HAP-1 (cell line): ENCODE measurements at regions not wholly inside any gene's neighbourhood (a gene's known extent, or its start where the extent isn't known, plus 50 kb on each side); places are given as distances from the start of the nearest gene placed in this dataset.
A peak's percentile ranks its signal among the peaks of the same experiment; 100 is the strongest.

Experiments used
- DNase-seq, 2 experiments: peaks; one replicate each; pipeline ENCODE4 v3.0.0-alpha.2; 2016 to 2020; ENCODE audit warnings: low spot score in 2 of 2
- H3K27me3 ChIP-seq: fragments of 250-450 bp; sonication (Bioruptor Pico); 2 replicates; pipeline ENCODE4 v1.5.1; 2020; ENCODE audit warnings: low read depth, mild to moderate bottlenecking, moderate library complexity
- H3K36me3 ChIP-seq: fragments of 250-450 bp; sonication (Bioruptor Pico); replicated peaks from 2 replicates; pipeline ENCODE4 v1.5.1; 2020; ENCODE audit warnings: mild to moderate bottlenecking
- H3K4me1 ChIP-seq: fragments of 250-450 bp; sonication (Bioruptor Pico); 2 replicates; pipeline ENCODE4 v1.5.1; 2020; ENCODE audit warnings: mild to moderate bottlenecking
- H3K4me3 ChIP-seq: fragments of 250-450 bp; sonication (Bioruptor Pico); 2 replicates; pipeline ENCODE4 v1.5.1; 2020; ENCODE audit warnings: mild to moderate bottlenecking, moderate library complexity
- H3K9me3 ChIP-seq: fragments of 250-450 bp; sonication (Bioruptor Pico); 2 replicates; pipeline ENCODE4 v1.5.1; 2020; ENCODE audit warnings: mild to moderate bottlenecking, moderate library complexity
- in situ Hi-C: fragments of 300-500 bp; cut with MboI; formaldehyde crosslinking; loops from 3 replicates; pipeline ENCODE4 v1.14.3; 2020; ENCODE audit warnings: low sequenced_read_pairs, inconsistent platforms, mixed read lengths

GRCh38 chr3:177284383-177284881 is 87.2 kb upstream of the TBL1XR1 start:
- Histone ChIP-seq H3K9me3 (no peaks in the 10 kb centered on the region), H3K4me3 (no peak overlapping the region), H3K36me3 (no peaks in the 10 kb centered on the region), H3K27me3 (no peaks in the 10 kb centered on the region), H3K4me1 (peaks cover 8% of the 10 kb centered on the region)
- in situ Hi-C loops: no loop called here
- peak; percentile 57 to 69 for DNase-seq

DNA sequence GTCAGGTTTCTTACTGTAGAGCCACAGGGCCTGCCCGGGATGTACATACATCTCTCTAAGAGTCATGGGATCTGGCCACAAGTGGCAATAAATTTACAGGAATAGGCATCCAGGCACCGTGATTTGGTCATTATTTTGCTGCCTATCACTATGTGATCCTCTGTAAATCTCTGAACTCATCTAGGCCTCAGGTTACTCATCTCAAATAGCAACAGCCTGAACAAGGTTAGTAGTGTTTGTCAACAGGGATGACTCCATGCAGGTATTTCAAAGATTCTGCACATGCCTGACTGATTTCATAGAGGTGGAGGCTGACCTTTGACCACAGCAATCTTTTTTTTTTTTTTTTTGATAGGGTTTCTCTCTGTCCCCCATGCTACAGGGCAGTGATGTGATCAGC is 88.8 kb upstream of the TBL1XR1 start:
- DNase-seq: no peak
- in situ Hi-C loops: no loop called here
- no peaks in the 10 kb centered on the region for H3K9me3 ChIP-seq
- H3K4me3 ChIP-seq: no peak overlapping the region
- no peaks in the 10 kb centered on the region for H3K36me3 ChIP-seq
- peaks cover 8% of the 10 kb centered on the region for H3K4me1 ChIP-seq
- no peaks in the 10 kb centered on the region for H3K27me3 ChIP-seq

- no peak for DNase-seq
- H3K27me3 ChIP-seq: no peaks in the 10 kb centered on the region
- in situ Hi-C loops: no loop called here
Measured at GRCh38 chr3:177287231-177287630, 89.9 kb upstream of the TBL1XR1 start.

DNA sequence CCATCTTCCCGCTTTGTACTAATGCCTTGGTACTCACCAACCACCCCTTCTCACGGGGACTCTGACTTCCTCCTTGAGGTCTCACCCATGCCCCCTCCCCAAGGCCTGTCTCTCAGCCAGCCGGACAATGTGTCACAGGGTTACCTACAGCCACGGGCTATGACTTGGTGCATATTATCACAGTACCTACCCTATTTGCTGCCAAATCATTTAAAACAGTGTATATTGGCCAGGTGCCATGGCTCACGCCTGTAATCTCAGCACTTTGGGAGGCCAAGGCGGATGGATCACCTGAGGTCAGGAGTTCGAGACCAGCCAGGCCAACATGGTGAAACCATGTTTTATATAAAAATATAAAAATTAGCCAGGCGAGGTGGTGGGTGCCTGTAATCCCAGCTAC is 93.4 kb upstream of the TBL1XR1 start:
- DNase-seq: no peak
- Histone ChIP-seq H3K27me3 (no peaks in the 10 kb centered on the region), H3K36me3 (no peaks in the 10 kb centered on the region), H3K9me3 (no peaks in the 10 kb centered on the region), H3K4me3 (no peak overlapping the region), H3K4me1 (no peaks in the 10 kb centered on the region)
- in situ Hi-C loops: no loop called here

More at GRCh38 chr3:177287231-177287630, 89.9 kb upstream of the TBL1XR1 start:
- no peaks in the 10 kb centered on the region for H3K36me3 ChIP-seq
- H3K9me3 ChIP-seq: no peaks in the 10 kb centered on the region
- H3K4me3 ChIP-seq: no peak overlapping the region
- H3K4me1 ChIP-seq: peaks cover 8% of the 10 kb centered on the region

DNA sequence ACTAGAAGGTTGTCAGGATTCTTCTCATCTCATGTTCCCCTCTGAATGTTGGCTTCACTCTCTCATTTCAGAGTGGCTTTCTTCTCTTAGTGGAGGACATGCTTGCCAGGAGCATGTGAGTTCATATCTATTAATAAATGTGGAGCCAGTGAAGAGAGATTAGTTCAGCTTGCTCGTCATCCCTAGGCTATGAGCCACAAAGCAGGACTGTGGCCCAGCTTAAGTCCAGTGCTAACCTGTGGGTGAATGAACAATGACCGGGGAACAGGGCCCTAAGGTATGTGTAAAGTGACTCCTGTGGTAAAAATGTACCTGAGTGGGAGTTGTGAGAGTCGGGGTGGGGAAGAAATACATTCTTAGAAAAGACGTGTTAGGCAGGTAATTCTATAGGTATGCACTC is 96.9 kb upstream of the TBL1XR1 start:
- no peak for DNase-seq
- Histone ChIP-seq H3K36me3 (no peaks in the 10 kb centered on the region), H3K27me3 (no peaks in the 10 kb centered on the region), H3K4me1 (no peaks in the 10 kb centered on the region), H3K9me3 (no peaks in the 10 kb centered on the region), H3K4me3 (no peak overlapping the region)
- in situ Hi-C loops: no loop called here

DNA sequence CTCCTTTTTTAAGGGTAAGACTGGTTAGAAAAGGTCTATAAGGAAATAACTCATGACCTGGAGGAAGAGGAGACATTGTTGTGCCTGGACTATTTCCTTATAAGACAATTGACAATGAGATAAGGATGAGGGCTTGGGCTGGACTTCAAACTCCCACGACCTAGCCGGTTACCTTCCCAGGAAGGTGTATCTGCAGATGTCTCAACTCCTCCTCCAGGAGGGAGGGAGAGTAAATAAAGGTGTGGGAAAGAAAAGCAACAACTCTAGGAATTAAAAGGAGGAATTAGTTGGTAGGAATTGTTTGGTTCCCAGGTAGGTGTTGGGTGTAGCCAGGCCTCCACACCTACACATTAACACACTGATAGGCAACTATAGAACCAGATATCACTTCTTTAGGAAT is 97.8 kb upstream of the TBL1XR1 start:
- DNase-seq: no peak
- no peaks in the 10 kb centered on the region for H3K27me3 ChIP-seq
- in situ Hi-C loops: no loop called here
- H3K4me1 ChIP-seq: no peaks in the 10 kb centered on the region
- H3K36me3 ChIP-seq: no peaks in the 10 kb centered on the region
- no peak overlapping the region for H3K4me3 ChIP-seq
- H3K9me3 ChIP-seq: no peaks in the 10 kb centered on the region

- no peak for DNase-seq
- H3K4me3 ChIP-seq: no peak overlapping the region
- in situ Hi-C loops: no loop called here
- no peaks in the 10 kb centered on the region for H3K9me3 ChIP-seq
- no peaks in the 10 kb centered on the region for H3K4me1 ChIP-seq
- no peaks in the 10 kb centered on the region for H3K36me3 ChIP-seq
- no peaks in the 10 kb centered on the region for H3K27me3 ChIP-seq
Measured at GRCh38 chr3:177299250-177299649, 102.0 kb upstream of the TBL1XR1 start.

DNA sequence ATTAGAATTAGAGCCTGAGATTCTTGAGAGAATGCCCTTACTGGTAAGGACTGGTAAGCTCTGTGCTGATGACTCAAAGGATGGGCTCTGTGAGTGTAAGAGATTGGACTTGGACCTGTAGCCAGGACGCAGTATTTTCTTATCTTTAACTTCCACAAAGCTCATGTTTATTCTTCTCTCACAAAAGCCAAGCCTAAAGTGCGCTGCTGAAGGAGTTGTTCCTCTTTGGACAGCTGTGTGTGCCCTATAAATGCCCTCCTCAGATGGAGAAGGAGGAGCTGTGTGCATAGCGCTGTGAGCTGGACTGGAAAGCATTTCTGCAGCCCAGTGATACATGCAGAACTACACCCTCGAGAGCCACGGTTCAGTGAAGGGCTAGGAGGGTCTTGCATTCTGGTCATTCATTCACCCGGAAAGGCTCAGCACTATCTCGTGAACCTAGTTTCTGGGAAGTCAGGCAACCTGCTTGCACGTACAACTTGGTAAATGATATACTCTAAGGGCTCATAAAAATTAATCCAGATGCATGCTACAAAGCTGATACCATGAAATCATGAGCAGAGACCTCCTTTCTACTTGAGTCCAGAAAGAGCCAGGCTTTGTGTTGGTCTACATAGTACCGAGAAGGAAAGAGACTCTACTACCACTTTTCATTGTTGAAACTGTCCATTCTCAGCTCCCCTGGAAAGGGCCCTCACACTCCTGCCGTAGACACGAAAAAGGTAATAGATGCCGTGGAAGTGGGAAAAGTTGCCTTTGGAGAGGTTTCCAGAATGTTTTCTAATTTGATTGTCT is 103.0 kb upstream of the TBL1XR1 start:
- Histone ChIP-seq H3K9me3 (no peaks in the 10 kb centered on the region), H3K36me3 (no peaks in the 10 kb centered on the region), H3K27me3 (no peaks in the 10 kb centered on the region), H3K4me3 (no peak overlapping the region), H3K4me1 (no peaks in the 10 kb centered on the region)
- in situ Hi-C loops: no loop called here
- no peak for DNase-seq

DNA sequence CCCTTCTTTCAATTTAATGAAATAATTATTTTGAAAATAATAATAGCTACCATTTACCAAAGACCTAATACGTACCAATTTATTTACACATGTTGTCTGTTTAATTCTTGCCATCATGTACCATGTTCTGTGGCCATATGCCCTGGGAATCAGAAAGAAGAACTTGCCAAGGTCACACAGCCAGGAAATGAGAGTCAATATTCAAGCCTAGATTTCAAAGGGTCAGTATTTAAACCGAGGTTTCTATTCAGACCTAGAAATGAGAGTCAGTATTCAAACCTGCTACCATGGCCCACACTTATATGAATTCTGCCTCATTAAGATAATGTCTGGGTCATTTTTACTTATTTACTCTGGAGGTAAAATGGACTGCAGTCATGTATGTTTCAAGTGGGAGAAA is 103.6 kb upstream of the TBL1XR1 start:
- in situ Hi-C loops: no loop called here
- Histone ChIP-seq H3K4me1 (no peaks in the 10 kb centered on the region), H3K9me3 (no peaks in the 10 kb centered on the region), H3K36me3 (no peaks in the 10 kb centered on the region), H3K27me3 (no peaks in the 10 kb centered on the region), H3K4me3 (no peak overlapping the region)
- no peak for DNase-seq

- Histone ChIP-seq H3K36me3 (no peaks in the 10 kb centered on the region), H3K27me3 (no peaks in the 10 kb centered on the region), H3K4me1 (no peaks in the 10 kb centered on the region), H3K9me3 (no peaks in the 10 kb centered on the region), H3K4me3 (no peak overlapping the region)
- no peak for DNase-seq
- in situ Hi-C loops: no loop called here
Measured at GRCh38 chr3:177306252-177306651, 109.0 kb upstream of the TBL1XR1 start.

GRCh38 chr3:177307391-177307790 is 110.1 kb upstream of the TBL1XR1 start:
- H3K36me3 ChIP-seq: no peaks in the 10 kb centered on the region
- no peaks in the 10 kb centered on the region for H3K27me3 ChIP-seq
- in situ Hi-C loops: no loop called here
- no peaks in the 10 kb centered on the region for H3K9me3 ChIP-seq
- no peaks in the 10 kb centered on the region for H3K4me1 ChIP-seq
- H3K4me3 ChIP-seq: no peak overlapping the region
- no peak for DNase-seq

DNA sequence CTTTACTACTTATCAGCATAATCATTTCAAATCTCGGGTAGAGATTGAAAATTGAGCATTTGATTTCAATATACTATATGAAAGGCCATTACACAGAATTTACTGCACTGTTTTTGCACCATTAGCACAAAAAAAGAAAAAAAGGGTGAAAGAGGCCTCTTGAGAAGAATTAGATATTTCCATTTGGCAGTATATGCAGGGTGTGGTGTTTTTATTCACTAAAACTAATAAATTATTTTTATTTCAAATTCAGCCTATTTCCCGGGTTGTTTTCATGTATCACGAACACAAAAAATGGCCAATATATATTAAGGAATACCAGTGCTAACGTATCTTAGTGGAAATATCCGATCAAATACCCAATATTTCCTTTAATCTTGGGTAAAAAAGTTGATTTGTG is 110.5 kb upstream of the TBL1XR1 start:
- Histone ChIP-seq H3K9me3 (no peaks in the 10 kb centered on the region), H3K4me3 (no peak overlapping the region), H3K4me1 (no peaks in the 10 kb centered on the region), H3K36me3 (no peaks in the 10 kb centered on the region), H3K27me3 (no peaks in the 10 kb centered on the region)
- in situ Hi-C loops: no loop called here
- no peak for DNase-seq

DNA sequence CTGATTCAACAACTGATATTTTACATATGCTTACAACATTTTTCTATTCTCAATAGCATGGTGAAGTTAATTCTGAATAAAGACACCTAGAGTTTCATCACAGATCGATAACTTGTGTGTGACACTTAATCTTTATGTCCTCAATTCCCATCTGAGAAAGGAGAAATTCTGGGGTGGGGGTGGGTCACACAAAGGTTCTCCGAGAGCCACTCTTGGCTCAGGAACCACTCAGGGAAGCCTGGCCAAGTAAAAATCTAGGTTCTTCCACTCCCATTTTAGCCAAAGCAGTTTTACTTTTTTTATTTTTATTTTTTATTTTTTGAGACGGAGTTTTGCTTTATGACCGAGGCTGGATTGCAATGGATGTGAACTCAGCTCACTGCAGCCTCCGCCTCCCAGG is 111.0 kb upstream of the TBL1XR1 start:
- DNase-seq: no peak
- Histone ChIP-seq H3K4me1 (no peaks in the 10 kb centered on the region), H3K9me3 (no peaks in the 10 kb centered on the region), H3K36me3 (no peaks in the 10 kb centered on the region), H3K4me3 (no peak overlapping the region), H3K27me3 (no peaks in the 10 kb centered on the region)
- in situ Hi-C loops: no loop called here

DNA sequence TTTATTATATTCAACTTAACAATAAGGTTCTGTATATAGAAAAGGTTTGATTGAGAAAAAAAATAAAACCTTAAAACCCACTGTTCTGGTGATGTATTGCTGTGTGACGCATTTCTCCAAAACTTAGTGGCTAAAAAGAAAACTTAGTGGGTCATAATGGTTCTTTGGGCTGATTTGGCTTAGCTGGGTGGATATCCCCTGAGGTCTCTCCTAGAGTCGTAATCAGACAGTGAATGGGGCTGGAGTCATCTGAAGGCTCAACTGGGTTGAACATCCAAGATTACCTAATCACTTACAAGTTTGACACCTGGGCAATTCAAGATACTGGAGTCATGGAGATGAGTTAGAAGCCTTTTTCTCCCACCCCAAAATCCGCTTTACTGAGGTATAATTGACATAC is 111.6 kb upstream of the TBL1XR1 start:
- Histone ChIP-seq H3K9me3 (no peaks in the 10 kb centered on the region), H3K4me1 (no peaks in the 10 kb centered on the region), H3K27me3 (no peaks in the 10 kb centered on the region), H3K36me3 (no peaks in the 10 kb centered on the region), H3K4me3 (no peak overlapping the region)
- DNase-seq: no peak
- in situ Hi-C loops: no loop called here

DNA sequence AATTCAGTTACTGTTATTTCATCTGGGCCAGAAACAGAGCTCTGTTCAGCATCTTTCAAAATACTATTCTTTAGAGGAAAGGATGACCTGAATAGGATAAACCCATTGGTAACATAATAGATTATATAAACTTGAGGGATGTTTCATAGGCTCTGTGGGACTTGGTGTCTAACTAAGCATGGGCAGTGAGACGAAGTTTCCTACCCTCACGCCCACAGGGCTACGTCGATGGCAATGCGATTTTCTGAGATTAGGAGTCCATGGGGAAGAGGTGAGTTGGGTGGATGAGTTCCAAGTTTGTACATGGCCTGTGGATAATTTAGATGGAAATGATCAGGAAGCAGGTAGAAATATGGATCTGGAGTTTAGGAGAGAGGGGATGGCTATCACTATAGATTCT is 115.2 kb upstream of the TBL1XR1 start:
- Histone ChIP-seq H3K9me3 (no peaks in the 10 kb centered on the region), H3K4me1 (no peaks in the 10 kb centered on the region), H3K4me3 (no peak overlapping the region), H3K36me3 (no peaks in the 10 kb centered on the region), H3K27me3 (no peaks in the 10 kb centered on the region)
- no peak for DNase-seq
- in situ Hi-C loops: no loop called here
